HG03097 (cell line): ENCODE measurements at regions not wholly inside any gene's neighbourhood (a gene's known extent, or its start where the extent isn't known, plus 50 kb on each side); places are given as distances from the start of the nearest gene placed in this dataset.

ENCODE experiments used
- ATAC-seq: cut with Tn5 transposase; IDR thresholded peaks from one replicate; pipeline ENCODE4 v1.9.1; 2021; ENCODE audit not compliant: unreplicated experiment, low FRiP score

DNA sequence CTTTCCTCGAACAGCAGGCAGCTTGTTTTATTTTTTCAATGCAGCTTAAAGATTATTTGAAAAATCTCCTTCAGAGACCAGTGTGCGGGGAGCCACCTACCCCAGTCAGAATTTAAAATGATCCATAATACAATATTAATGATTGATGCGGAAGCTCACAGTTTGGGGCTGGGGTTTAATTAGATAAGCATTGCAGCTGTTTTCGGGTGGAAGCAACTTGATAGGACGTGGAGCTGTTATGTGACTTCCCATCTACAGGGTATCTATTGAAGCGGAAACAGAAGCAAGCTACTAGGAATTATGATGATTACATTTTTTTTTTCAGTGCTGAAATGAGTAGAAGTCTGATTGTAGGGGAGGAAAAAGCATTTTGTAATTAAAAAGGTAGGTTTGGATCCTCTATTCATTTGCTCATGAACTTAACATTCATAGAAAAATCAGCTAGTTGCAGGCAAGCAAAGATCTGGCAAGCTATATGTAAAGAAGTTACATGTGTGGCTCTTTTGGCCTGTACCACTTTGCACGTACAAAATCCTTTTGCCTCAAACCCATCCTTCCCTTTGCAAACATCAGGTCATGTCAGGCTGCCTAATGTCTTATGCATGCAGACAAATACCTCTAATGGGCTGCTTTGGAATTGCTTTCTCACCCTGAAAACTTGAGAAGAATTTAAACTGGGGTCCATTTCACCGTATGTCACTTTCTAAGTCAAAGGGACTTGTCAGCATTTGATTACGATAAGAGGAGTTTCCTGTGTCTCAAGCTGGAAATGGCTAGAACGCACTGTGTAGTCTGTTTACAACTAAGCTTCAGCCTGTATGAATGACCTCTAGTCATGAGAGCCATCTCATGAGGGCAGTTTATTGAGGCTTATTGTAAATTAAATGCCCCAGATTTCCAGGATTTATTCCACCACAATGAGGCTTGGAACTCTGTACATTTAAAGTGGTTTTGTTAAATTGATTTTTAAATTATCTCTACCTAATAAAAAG lies 267.1 kb upstream of the TMTC4 start:
- no peak for ATAC-seq

GRCh38 chr13:100940658-100941057 lies 266.1 kb upstream of the TMTC4 start:
- ATAC-seq, result no peak

DNA sequence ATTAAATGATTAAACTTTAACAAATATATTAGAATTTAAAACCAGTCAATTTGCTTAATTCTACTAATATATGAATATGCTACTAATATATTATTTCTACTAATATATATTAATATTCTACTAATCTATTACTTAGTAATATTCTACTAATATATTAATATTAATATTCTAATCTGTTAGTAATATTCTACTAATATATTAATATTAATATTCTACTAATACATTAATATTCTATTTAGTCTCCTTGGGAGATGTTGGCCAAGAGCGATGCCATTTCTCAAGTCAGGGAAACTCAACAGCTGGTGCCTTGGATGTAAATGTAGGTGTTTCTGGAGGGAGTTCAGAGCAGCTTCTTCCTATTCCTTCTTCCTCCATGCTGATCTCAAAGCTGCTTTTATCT lies 259.2 kb upstream of the TMTC4 start:
- no peak for ATAC-seq

- no peak for ATAC-seq
These were observed 248.0 kb upstream of the TMTC4 start for GRCh38 chr13:100922599-100922998.

DNA sequence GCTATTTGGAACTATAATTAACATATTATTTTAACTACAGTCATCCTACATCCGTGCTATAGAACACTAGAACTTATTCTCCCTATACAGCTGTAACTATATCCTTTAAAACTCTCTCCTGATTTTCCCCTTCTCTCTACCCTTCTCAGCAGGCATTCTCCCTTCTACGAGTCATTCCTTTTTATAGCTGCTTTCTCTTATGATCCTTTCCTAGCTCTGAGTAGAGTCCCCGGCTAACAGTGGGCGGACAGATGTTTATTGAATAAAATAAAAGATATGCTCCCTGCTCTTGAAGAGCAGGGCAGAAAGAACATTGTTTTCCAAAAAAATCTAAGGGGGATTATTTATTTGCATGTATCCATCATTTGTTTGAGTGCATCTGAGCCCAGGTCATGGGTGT lies 246.5 kb upstream of the TMTC4 start:
- no peak for ATAC-seq

DNA sequence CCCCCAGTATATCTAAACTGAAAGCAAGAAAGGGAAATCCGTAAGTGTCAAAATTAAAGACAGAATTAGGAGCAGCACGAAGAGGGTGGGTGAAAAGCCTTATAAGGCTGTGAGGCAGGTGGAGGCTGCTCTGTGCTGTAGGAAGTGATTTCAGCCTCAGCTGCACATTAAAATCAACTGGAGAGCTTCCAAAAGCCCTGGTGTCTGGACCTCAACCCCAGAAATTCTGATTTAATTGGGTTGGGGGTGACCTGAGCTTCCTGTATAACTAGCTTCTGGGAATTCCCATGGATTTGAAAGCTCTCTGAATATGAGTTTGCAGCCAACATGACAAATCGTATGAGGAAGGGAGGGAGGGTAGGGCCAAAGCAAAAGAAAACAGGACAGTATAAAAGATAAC lies 242.4 kb upstream of the TMTC4 start:
- ATAC-seq, result no peak

GRCh38 chr13:100913143-100913542 lies 238.5 kb upstream of the TMTC4 start:
- no peak for ATAC-seq

GRCh38 chr13:100904293-100904976 lies 229.8 kb upstream of the TMTC4 start:
- no peak for ATAC-seq

GRCh38 chr13:100899720-100900316 lies 225.2 kb upstream of the TMTC4 start:
- no peak for ATAC-seq

- ATAC-seq, result no peak
These were observed 223.8 kb upstream of the TMTC4 start for GRCh38 chr13:100898431-100898830.

DNA sequence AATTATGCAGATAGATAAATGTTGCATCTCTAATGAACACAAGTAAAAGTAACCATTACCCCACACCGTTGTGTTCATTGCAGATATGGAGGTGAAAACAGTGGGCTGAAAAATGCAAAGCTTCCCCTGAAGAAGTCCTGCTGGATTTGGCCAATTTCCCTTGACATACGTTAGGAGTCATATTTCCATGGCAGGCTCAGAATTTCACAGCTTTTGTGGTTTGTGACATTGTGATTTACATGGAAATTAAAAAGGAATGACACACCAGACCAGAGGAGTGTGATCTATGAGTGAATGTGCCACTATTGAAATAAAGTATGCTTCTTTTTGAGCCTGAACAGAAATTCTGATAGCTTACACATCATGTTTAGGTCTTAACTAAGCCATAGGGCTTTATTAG lies 221.1 kb upstream of the TMTC4 start:
- ATAC-seq, result no peak

DNA sequence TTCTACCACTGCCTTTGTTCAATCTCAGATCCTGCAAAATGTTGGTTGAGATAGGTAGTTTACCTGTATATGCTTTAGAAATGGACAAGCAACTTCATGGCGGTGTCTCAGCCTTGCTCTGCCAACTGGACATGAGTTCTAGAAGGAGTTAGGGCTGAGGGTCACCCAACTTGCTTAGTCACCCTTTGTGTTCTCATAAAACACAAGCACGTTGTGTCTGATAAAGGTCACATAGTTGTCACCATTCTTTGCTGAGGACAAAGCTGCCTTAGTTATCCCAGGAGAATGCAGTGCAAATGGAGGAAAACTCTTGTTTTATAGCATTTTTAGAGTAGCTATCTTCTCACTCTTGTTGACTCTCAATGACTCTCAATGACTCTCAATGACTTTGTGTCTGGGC lies 218.4 kb upstream of the TMTC4 start:
- no peak for ATAC-seq

- no peak for ATAC-seq
These were observed 216.1 kb upstream of the TMTC4 start for GRCh38 chr13:100890645-100891044.

DNA sequence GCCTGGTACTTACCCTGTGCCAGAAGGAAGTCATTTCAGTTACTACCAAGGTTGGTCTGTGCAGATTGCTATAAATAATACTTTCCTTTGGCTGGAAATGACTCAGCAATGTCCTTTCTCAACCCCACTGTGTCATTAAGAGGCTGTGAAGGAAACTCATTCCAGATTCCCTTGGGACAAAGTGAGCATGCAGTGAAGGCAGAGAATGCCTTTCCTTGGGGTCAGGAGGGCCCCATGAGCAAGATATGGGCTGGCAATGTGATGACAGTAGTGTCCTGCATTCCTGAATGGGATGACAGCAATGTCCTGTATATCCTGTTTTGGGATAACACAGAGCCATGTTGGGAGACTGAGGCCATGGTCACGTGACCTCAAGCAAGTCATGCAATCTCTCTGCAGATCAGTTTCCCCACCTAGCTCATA lies 213.1 kb upstream of the TMTC4 start:
- ATAC-seq, result no peak

- ATAC-seq, result no peak
These were observed 208.9 kb upstream of the TMTC4 start for GRCh38 chr13:100883453-100883852.

DNA sequence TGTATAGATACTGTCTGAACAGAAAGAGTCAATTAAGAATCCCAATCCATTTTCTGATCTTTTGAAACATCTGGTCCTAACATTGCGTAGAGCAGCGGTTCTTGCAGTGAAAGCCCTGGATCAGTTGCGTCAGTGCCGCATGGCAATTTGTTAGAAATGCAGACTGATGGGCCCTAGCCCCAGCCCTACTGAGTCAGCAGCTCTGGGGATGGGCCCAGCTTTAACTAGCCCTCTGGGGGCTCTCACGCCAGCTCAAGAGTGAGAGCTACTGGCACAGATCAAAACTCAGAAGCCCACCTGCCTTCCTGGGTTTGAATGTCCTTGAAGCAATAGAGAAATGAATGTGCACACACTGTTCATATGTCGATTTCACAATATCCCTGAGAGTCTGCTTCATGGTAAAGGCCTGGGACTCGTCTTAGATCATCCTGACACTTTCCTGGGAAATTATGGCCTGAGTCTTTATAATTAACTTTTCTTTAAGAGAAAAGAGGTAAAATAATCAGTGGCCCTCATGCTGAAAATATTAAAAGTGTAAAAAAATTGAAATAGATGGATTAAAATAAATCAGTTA lies 206.8 kb upstream of the TMTC4 start:
- no peak for ATAC-seq

DNA sequence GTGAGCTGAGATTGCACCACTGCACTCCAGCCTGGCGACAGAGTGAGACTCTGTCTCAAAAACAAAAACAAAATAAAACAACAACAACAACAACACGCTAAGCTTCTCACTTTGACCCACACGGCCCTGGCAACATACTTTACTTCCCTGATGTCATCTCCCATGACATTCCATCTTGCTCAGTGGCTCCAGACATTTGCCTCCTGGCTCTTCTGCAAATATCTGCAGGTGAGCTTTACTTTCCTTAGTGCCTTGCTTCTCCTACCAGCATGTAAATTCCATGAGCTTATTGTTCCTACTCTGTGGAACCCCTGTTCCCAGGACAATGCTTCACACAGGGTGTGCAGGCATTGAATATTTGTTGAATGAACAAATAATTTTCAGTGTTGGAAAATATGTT lies 205.6 kb upstream of the TMTC4 start:
- no peak for ATAC-seq

- no peak for ATAC-seq
These were observed 204.7 kb upstream of the TMTC4 start for GRCh38 chr13:100879255-100879654.

DNA sequence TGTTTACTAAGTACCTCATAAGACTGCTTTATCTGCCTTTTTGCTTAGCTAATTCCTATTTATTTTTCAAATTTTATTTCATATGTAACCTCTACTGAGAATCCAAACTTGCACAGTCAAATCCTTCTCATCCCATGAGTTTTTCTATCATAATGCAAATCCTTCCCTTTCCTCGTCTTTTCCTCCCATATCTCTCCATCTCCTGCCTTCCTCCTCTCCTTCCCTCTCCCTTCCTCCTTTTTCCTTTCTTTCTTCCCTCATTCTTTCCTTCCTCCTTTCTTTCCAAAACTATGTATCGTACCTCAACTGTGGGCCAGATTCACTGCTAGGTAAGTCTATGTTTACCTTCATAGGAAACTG lies 201.4 kb upstream of the TMTC4 start:
- ATAC-seq, result no peak

GRCh38 chr13:100875392-100876043 lies 200.9 kb upstream of the TMTC4 start:
- ATAC-seq, result peak; percentile 73

DNA sequence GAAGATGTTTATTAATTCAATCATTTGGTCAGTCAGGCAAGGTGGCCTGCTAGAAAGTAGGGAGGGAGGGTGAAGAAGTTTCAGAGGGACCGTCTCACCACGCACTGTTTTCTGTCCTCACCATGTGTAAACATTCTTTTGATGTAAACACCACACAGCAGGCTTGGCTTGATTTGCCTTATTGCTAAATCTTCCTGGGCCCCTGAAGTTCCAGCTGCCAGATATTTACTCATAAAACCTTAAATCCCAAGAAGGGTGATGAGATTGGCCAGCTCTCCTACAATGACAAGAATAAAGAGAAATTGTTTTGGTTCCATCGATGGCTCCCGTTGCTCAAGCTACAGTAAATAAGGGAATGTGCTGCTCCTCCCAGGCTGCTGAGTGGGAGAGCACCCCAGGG lies 198.2 kb upstream of the TMTC4 start:
- ATAC-seq, result no peak
